ENCODE measurements at regions not wholly inside any gene's neighbourhood (a gene's known extent, or its start where the extent isn't known, plus 50 kb on each side); places are given as distances from the start of the nearest gene placed in this dataset.
A peak's percentile ranks its signal among the peaks of the same experiment; 100 is the strongest.

DNA sequence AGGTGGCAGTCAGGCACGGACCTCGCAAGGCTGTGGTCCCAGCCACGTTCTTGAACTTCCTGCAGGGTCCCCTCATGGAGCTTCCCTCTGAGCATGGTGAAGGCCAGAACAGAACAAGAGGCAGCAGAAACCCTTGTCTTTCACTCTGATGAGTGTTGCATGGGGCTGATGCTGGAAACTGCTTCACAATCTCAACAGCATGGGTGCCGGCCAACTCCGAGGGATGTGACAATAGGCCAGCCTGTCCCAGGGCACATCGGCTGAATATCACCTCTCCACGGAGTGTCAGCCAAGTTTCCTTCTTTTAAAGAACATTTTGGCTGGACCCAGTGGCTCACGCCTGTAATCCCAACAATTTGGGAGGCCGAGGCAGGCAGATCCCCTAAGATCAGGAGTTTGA, 173.9 kb downstream of the FOXO1 start:
- no peak for DNase-seq

DNA sequence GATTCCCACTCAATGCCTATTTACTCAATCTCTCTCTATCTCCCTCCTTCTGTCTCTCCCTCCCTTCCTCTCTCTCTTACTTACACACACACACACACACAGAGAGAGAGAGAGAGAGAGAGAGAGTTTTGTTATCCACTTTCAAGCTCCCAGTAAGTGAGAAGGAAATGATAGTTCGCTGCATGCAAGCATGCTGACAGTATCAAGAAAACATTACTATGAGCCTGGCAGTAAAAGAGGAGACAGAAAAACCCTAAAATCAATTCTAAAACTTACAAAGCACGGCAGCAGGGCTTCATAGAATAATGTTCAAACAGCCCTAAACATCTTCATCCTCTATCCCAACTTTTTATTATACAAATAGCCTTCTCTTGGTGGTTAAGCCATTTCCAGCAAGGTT, 171.9 kb downstream of the FOXO1 start:
- no peak for DNase-seq

DNA sequence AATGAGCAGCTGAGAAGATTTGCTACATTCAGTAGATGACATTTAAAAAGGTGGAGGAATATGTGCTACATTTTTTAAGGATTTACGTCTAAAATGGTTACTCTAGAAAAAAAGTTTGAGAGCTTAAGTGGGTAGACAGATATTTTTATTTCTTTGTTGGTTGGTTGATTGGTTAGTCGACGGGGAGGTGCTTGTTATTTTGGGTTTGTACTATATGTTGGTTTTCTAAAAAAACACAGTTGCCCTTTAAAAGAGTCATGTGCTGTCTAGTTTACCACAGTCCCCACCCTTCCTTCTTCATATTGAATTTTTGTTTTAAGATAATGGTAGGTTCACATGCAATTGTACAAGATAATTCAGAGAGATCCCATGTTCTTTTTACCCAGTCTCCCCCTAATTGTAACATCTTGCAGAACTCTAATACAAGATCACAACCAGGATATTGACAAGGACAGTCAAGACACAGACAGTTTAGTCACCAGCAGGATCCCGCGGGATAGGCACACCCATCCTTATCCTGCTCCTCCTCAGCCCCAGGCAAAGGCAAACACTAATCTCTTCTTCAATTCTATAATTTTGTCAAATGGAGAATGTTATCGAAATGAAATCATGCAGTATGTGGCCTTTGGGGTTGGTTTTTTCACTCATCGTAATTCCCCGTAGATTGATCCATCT, 171.4 kb downstream of the FOXO1 start:
- DNase-seq: no peak

DNA sequence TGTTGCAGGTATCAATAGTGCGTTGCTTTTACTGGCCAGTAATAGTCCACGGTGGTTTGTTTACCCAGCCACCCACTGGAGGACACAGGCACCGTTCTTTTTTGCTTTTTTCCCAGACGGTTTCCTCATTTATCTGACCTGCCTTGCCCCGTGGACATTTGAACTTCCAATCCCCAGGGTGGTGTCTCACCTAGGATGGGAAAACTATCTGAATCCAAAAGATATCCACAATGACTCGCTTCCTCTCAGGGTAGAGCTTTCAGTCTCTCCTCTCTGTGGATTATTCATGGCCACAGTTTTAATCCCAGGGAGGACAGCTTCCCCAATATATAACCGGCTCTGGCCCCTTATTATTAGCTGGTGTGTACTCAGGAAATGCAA, 170.8 kb downstream of the FOXO1 start:
- no peak for DNase-seq

DNA sequence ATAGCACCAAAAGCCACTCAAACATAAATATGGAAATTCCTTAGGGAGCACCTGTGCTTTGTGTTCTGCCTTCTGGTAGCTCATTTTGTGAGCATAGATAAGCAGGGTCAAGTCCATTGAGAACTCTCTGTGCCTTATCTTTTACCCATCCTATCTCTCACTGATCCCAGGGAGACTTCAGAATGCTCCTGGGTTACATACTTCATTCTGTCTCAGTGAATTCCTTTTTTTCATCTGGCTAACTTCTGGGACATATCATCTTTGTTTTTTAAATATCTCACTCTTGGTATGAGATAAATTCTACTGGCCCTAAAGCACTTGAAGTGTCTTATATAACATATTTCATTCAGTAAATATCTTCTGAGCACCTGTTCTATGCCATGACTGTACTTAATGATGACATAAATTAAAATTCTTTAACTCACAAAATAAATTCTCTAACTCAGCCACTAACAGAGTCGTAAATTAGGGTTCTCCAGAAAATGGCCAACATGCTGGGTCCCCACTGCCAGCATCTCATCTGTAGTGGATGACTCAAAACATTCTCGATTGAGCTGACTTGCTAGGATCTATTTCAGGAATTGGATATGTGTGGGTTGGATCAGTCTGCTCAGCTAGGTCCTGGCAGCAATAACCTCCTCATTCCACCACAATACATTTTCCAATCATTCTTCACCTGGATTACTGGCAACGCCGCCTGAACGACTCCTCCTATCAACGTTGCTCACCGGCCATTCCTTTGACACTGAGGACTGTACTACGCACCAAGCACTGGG, 170.2 kb downstream of the FOXO1 start:
- DNase-seq: peak in 1 of 2 experiments; percentile 56

DNA sequence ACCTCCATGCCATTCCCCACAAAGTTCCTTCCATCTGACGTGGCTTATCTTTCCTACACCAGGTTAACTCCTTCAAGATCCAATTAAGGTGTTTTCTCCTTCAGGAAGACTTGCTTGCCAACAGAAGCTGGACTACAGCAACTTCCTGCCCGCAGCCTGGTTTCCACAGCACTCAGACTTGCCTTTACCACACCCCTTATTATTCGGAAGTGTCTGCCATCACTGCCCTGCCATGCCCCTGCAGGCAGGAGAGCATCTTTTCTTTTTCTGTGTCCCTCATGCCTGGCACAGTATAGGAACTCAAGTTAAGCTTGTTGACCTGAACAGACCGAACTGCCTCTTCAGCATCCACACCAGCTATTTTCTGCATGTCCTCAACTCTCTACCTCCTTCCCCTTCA, 168.0 kb downstream of the FOXO1 start:
- no peak for DNase-seq

DNA sequence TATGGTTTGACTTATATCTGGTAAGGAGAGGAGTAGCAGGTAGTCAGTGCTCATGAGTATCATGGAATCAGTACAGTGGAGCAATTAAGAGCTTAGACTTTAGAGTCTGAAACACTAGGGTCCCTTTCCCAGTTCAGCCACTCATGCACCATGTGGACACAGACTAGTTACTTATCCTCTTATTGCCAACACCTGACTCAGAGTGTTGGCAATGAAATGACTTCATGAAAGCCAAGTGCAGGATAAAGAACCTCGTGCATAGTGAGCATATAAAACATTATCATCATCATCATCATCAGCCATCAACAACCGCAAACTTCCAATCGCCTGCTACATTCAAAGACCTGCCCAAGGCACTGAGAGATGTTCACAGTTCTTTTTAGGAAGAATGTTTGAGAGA, 164.2 kb downstream of the FOXO1 start:
- no peak for DNase-seq

DNA sequence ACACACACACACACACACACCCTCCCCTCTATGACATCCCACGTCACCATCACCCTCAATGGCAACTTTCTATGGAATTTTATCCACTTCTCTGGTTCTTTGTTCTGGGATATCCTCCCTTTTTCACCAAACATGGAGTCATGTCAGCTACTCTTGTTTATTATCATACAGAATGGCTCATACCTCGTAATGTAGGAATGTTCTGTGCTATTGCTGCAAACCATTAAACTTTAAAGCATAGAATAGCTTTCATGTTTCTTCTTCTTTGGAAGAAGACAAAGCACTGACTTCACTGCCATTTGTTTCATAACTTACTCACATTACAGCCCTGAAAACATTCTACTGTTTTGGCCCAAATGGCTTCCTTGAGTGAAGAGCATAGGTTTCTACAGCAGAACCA, 163.4 kb downstream of the FOXO1 start:
- no peak for DNase-seq

DNA sequence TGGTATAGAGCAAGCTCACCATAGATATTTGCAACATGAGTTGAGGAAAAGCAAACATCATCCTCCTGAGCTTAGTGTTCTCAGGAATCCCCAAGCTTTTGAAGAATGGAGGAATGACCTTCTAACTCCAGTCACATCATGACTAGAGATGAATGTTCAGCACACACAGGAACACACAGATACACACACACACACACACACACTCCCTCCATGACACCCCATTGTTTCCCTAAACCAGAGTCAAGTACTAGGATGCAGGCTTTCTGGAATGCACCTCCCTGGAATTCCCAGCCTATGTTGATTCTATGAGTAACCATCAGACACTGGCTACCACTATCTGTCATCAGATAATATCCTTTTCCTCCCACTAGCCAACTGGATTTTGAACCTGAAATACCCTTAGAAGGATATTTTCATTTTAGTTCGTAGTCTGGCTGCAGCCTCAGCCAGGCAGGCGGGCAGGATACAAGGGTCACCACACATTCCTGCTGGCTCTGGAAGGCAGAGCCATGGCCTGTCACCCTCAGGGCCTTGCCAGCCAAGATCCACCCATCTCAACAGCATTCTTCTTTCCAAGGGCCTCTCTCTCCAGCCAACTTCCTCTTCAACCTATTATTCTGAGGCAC, 162.4 kb downstream of the FOXO1 start:
- no peak for DNase-seq

DNA sequence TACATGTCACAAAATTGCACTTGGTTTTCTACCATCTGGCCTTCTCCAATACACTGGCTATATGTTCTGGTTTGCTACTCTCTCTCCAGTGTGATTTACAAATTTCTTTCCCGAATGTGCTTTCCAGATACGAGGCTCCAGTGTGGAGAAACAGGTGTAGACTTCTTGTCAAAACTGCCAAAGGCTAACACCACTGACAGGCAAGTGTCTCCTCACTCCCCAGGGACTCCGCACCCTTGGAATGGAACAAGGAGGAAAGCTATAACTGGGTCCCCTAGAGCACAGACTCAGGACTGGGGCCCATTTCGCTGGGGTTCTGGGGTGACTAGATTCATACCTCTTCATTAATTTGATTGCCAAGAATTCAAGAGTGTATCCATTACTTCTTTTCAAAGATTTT, 161.8 kb downstream of the FOXO1 start:
- DNase-seq: no peak

DNA sequence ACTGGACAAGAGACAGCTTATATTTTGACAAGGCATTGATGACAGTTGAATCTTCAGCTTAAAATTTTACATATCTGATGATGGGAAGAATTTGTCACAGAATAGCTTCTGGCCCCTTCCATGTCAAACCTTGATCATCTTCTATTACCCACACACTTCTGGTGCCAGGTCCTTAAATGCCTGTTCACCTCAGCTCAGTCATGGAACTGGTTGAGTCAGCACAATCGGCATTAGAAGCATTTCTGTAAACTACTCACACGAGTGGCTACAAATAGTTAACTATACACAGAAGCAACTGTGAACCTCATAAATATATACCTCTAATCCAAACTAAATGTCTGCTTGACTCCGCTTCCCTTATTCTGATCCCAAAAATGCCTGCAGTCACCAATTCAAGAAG, 161.2 kb downstream of the FOXO1 start:
- no peak for DNase-seq

Measured in NCI-H526 (cell line).